ENCODE measurements at regions not wholly inside any gene's neighbourhood (a gene's known extent, or its start where the extent isn't known, plus 50 kb on each side); places are given as distances from the start of the nearest gene placed in this dataset.

GRCh38 chr12:24244231-24244630 lies 294.8 kb upstream of the SOX5 start:
- TF ChIP-seq, protein P1, sequence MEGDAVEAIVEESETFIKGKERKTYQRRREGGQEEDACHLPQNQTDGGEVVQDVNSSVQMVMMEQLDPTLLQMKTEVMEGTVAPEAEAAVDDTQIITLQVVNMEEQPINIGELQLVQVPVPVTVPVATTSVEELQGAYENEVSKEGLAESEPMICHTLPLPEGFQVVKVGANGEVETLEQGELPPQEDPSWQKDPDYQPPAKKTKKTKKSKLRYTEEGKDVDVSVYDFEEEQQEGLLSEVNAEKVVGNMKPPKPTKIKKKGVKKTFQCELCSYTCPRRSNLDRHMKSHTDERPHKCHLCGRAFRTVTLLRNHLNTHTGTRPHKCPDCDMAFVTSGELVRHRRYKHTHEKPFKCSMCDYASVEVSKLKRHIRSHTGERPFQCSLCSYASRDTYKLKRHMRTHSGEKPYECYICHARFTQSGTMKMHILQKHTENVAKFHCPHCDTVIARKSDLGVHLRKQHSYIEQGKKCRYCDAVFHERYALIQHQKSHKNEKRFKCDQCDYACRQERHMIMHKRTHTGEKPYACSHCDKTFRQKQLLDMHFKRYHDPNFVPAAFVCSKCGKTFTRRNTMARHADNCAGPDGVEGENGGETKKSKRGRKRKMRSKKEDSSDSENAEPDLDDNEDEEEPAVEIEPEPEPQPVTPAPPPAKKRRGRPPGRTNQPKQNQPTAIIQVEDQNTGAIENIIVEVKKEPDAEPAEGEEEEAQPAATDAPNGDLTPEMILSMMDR (IDR thresholded peaks at IDR 0.05; ENCODE audit: extremely low read depth, low read depth, low read length): no peak
- no peaks in the 10 kb centered on the region for H3K79me2 ChIP-seq (ENCODE audit: insufficient read depth, low read length)

GRCh38 chr12:24240707-24241106 lies 291.2 kb upstream of the SOX5 start:
- Histone ChIP-seq H3K9me3 (ENCODE audit: low read depth, low read length) (no peaks in the 10 kb centered on the region), H3K36me3 (ENCODE audit: insufficient read depth, low read length) (no peaks in the 10 kb centered on the region), H3K79me2 (ENCODE audit: insufficient read depth, low read length) (no peaks in the 10 kb centered on the region), H3K4me3 (ENCODE audit: insufficient read depth, low read length) (no peak overlapping the region), H4K20me1 (ENCODE audit: insufficient read depth, low read length) (no peaks in the 10 kb centered on the region), H2AFZ (ENCODE audit: low read length) (no peak overlapping the region), H3K4me2 (ENCODE audit: insufficient read depth, low read length) (no peak overlapping the region), H3K27me3 (ENCODE audit: insufficient read depth, low read length) (no peaks in the 10 kb centered on the region), H3K4me1 (ENCODE audit: insufficient read depth, low read length) (no peaks in the 10 kb centered on the region), H3K27ac (ENCODE audit: low read depth, low read length) (no peak overlapping the region)
- DNase-seq (ENCODE audit: insufficient read length, low spot score, missing footprints): no peak
- TF ChIP-seq, protein P1 (IDR thresholded peaks at IDR 0.05; ENCODE audit: extremely low read depth, low read depth, low read length): no peak

More at GRCh38 chr12:24244231-24244630, 294.8 kb upstream of the SOX5 start:
- H3K36me3 ChIP-seq (ENCODE audit: insufficient read depth, low read length): no peaks in the 10 kb centered on the region
- no peaks in the 10 kb centered on the region for H3K4me1 ChIP-seq (ENCODE audit: insufficient read depth, low read length)
- H3K27ac ChIP-seq (ENCODE audit: low read depth, low read length): no peak overlapping the region
- H4K20me1 ChIP-seq (ENCODE audit: insufficient read depth, low read length): no peaks in the 10 kb centered on the region
- DNase-seq (ENCODE audit: insufficient read length, low spot score, missing footprints): no peak
- H3K9me3 ChIP-seq (ENCODE audit: low read depth, low read length): no peaks in the 10 kb centered on the region
- H2AFZ ChIP-seq (ENCODE audit: low read length): no peak overlapping the region
- H3K27me3 ChIP-seq (ENCODE audit: insufficient read depth, low read length): no peaks in the 10 kb centered on the region
- H3K4me2 ChIP-seq (ENCODE audit: insufficient read depth, low read length): no peak overlapping the region
- no peak overlapping the region for H3K4me3 ChIP-seq (ENCODE audit: insufficient read depth, low read length)

- TF ChIP-seq, protein P1 (IDR thresholded peaks at IDR 0.05; ENCODE audit: extremely low read depth, low read depth, low read length): no peak
- H3K4me2 ChIP-seq (ENCODE audit: insufficient read depth, low read length): no peak overlapping the region
- no peak for DNase-seq (ENCODE audit: insufficient read length, low spot score, missing footprints)
- H3K27ac ChIP-seq (ENCODE audit: low read depth, low read length): no peak overlapping the region
- no peaks in the 10 kb centered on the region for H3K9me3 ChIP-seq (ENCODE audit: low read depth, low read length)
- no peaks in the 10 kb centered on the region for H3K79me2 ChIP-seq (ENCODE audit: insufficient read depth, low read length)
- H2AFZ ChIP-seq (ENCODE audit: low read length): no peak overlapping the region
- H3K36me3 ChIP-seq (ENCODE audit: insufficient read depth, low read length): no peaks in the 10 kb centered on the region
- H3K27me3 ChIP-seq (ENCODE audit: insufficient read depth, low read length): no peaks in the 10 kb centered on the region
- H3K4me3 ChIP-seq (ENCODE audit: insufficient read depth, low read length): no peak overlapping the region
- no peaks in the 10 kb centered on the region for H3K4me1 ChIP-seq (ENCODE audit: insufficient read depth, low read length)
- H4K20me1 ChIP-seq (ENCODE audit: insufficient read depth, low read length): no peaks in the 10 kb centered on the region
These were observed 284.2 kb upstream of the SOX5 start for GRCh38 chr12:24233519-24234246.

DNA sequence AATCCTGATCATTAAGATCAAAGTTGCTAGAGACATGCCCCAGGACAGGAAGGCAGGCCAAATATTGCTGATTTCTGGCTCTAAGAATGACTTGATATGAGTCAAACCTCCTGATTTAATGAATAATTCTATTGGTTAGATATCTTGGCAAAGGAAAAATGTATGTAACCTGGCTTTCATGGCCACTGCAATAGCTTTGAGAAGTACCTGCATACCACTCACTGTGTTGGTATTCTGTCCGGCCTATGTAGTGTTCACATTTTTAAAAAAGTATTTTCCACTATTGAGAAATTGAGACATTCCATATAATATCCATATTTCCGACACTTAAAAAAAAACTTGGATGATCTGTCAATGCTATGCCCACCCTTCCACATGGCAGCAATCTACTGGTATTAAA lies 283.1 kb upstream of the SOX5 start:
- Histone ChIP-seq H3K4me1 (ENCODE audit: insufficient read depth, low read length) (no peaks in the 10 kb centered on the region), H3K27ac (ENCODE audit: low read depth, low read length) (no peak overlapping the region), H3K27me3 (ENCODE audit: insufficient read depth, low read length) (no peaks in the 10 kb centered on the region), H4K20me1 (ENCODE audit: insufficient read depth, low read length) (no peaks in the 10 kb centered on the region), H3K4me2 (ENCODE audit: insufficient read depth, low read length) (no peak overlapping the region), H3K79me2 (ENCODE audit: insufficient read depth, low read length) (no peaks in the 10 kb centered on the region), H3K4me3 (ENCODE audit: insufficient read depth, low read length) (no peak overlapping the region), H3K9me3 (ENCODE audit: low read depth, low read length) (no peaks in the 10 kb centered on the region), H2AFZ (ENCODE audit: low read length) (no peak overlapping the region), H3K36me3 (ENCODE audit: insufficient read depth, low read length) (no peaks in the 10 kb centered on the region)
- DNase-seq (ENCODE audit: insufficient read length, low spot score, missing footprints): no peak
- TF ChIP-seq, protein P1 (IDR thresholded peaks at IDR 0.05; ENCODE audit: extremely low read depth, low read depth, low read length): no peak
